Stomach (tissue), 4 donors: ENCODE measurements at regions not wholly inside any gene's neighbourhood (a gene's known extent, or its start where the extent isn't known, plus 50 kb on each side); places are given as distances from the start of the nearest gene placed in this dataset.

Experiments used
- CTCF ChIP-seq, 7 experiments: fragments of 450-650 bp in 4 of 7; fragments of 200-600 bp in 3 of 7; sonication (generic) in 3 of 7; IDR thresholded peaks; one replicate each; pipeline ENCODE4 v1.5.1; 2016 to 2019; ENCODE audit warnings: antibody characterized with exemption in 7 of 7, control low read depth in 2 of 7, mild to moderate bottlenecking in 1 of 7
- POLR2A ChIP-seq, 4 donors: fragments of 450-650 bp; IDR thresholded peaks; one replicate each; pipeline ENCODE4 v1.6.1; 2016; ENCODE audit warnings: antibody characterized with exemption in 4 of 4, control low read depth in 2 of 4, mild to moderate bottlenecking in 1 of 4, moderate library complexity in 1 of 4

- no peak for TF ChIP-seq CTCF (IDR thresholded peaks at IDR 0.05)
- TF ChIP-seq POLR2A (IDR thresholded peaks at IDR 0.05): no peak
Measured at GRCh38 chr4:153116801-153117200, 87.4 kb upstream of the TRIM2 start.
